RKO (cell line): ENCODE measurements at regions not wholly inside any gene's neighbourhood (a gene's known extent, or its start where the extent isn't known, plus 50 kb on each side); places are given as distances from the start of the nearest gene placed in this dataset.

ENCODE experiments used
- DNase-seq: peaks from one replicate; pipeline ENCODE4 v3.0.0-alpha.2; 2016; ENCODE audit warnings: low spot score

DNA sequence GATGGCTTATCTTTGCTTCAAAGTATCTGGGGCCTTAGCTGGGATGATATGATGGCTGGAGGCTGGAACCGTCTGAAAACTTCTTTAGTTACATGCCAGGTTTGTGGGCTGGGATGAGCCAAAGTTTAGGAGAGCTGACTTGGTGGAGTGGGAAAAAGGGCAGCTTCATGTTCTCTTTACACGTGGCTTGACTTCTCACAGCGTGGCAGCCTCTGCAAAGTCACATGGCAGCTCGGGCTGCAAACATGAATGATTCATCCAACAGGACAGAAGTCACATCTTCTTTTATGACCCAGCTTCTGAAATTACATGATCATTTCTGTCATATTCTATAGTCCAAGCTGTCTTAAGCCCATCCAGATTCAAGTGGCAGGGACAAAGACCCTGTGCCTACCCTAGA is 176.0 kb downstream of the OLFM4 start:
- DNase-seq, result no peak

DNA sequence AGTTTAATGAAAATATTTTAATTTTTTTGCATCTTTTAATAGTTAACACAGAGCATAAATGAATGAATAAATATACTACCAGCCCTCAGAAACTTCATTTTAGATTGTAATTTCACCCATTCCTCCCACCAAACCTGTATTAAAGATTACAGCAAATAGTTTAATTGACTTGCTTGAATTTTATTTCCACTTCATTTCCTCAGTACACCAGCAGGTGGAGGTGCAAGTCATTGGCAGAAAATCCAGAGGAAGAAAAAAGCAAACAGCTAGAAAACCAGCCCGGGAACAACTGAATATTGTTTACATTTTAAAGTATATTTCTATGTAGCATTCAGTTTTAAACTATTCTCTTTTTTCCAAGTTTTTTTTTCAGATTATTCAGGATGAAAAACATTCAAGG is 177.8 kb downstream of the OLFM4 start:
- DNase-seq, result peak; percentile 40

DNA sequence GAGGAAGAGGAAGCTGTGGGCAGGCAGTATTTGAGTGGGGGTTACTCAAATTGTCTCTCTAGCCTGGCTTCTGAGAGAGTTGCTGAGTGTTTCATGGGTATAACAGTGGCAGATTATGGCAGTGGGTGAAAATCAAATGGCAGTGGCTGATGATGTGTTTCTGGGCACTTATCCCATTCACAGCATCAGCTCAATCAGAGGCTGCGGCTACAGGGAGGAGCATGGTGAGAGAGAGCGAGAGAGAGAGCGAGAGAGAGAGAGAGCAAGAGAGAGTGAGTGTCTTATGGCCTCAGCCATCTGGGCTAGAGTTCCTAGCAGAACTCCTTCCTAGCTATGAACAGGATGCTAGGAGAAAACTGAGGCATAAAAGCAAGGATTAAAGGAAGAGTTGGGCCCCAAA is 178.9 kb downstream of the OLFM4 start:
- DNase-seq, result no peak

DNA sequence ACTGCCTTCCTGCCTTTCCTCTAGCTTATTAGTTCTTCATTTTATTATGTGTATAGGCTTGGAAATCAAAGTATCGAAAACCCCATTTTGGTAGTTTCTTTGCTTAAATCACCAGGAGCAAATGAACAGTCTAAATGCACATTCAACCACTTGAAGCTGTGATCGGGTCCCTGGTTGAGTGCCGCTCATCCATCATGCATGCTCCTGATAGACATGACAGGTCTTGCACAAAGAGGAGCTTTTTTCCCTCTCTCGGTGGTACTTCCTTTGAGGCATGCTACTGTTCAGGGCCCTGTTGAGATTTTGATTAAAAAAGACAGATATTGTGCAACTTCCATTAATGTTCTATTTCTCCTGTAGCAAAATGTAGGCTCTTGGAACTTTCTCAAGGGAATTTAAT is 185.8 kb downstream of the OLFM4 start:
- DNase-seq, result no peak

DNA sequence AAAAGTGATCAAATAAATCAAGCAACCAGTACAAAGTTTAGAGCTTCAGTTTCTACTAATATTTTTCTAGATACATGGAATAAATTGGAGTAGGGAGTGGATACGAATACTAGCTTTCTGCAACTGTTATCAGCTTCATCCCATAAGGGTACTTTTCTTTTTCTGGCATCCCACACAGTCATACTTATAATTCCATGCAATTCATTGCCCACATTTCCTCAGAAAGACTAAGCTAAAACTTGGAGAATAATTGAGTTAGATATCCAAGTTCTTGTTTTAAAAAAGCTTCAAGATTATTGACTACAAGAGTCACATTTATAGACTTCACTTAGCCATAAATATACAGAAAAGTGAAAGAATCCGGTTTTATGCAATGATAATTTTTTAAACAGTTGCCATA is 186.9 kb downstream of the OLFM4 start:
- no peak for DNase-seq

DNA sequence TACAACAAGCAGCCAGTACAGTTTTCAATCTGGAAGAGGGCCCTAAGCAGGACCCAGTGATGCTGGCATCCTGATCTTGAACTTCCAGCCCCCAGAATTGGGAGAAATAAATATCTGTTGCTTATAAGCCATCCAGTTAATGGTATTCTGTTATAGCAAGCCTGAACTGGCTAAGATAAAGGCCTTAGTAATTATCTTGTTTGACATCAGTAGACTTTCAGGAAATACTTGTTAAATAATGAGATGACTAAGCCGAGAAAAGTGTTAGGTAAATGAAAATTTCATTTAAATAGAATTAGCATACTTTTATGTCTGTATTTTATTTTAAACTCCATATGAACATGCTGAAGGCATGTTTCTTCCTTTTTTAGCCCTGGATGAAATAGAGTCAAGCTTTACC is 188.2 kb downstream of the OLFM4 start:
- DNase-seq, result no peak

DNA sequence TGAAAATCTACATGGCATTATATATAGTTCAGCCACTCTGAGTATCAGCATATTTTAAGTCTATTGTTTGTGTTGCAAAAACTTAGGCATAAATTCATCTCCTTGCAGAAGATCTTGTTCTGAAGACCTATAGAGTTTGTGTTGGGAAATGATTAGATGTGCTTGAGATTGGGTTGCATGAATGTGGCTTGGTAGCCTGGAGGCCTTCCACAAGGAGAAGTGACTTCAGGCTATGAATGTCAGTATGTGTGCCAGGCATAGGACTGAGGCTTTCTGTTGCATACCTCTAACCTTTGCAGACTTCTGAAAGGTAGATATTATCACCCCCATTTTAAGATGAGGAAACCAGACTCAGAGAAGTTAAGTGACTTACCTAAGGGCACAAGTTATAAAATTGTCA is 188.6 kb downstream of the OLFM4 start:
- no peak for DNase-seq

DNA sequence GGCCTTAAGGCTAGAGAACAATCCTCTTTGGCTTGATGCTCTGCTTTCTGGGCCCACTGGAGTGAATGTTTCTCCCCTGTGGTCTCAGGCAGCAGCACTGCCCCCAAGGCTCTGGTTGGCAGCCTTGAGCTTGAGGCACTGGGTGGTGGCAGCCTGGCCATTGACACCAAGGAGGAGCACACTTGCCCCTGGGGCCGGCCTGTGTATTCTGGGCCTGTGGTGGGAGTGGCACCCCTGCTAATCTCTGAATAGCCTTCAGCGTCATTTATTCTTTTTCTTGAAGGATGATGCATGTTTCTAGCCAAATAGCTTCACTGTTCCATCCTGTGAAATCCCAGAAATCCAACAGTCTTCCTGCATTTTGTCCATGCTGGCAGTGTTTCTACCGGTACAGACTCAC is 191.4 kb downstream of the OLFM4 start:
- DNase-seq, result no peak

DNA sequence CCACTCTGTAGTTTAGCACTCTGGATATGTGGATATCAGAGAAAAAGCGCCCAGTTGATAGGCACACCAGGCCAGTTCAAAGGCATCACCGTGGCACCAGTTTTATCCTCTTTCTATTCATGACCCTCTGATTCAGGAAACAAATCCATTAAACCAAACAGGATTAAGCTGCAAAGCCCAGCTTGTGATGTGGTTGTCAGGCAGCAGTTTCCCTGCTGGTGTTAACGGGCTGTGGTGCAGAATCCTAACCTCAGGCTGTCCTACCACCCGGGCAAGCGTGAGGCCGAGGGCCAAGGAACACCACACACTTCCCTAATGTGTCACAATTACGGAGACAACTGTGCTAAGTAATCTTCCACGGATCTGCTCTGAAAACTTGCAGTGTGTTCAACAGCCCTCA is 209.1 kb downstream of the OLFM4 start:
- no peak for DNase-seq

DNA sequence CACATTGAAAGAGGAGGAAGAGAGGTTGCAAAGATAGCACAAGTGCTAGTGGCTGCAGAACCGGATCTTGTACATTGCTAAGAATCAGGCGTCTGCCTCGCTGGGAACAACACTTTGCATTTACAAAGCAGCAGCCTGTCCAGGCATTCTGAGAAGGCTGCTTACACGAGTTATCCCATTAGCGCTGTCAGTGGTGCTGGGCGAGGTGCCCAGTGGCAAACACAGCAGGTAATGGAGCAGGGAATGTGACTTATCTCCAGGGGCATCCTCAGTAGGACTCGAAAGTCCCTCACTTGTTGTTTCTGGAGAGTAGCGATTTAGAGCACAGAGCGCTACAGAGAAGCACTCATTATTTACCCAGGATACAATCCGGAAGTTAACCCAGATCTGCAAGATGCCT is 209.6 kb downstream of the OLFM4 start:
- DNase-seq, result no peak

DNA sequence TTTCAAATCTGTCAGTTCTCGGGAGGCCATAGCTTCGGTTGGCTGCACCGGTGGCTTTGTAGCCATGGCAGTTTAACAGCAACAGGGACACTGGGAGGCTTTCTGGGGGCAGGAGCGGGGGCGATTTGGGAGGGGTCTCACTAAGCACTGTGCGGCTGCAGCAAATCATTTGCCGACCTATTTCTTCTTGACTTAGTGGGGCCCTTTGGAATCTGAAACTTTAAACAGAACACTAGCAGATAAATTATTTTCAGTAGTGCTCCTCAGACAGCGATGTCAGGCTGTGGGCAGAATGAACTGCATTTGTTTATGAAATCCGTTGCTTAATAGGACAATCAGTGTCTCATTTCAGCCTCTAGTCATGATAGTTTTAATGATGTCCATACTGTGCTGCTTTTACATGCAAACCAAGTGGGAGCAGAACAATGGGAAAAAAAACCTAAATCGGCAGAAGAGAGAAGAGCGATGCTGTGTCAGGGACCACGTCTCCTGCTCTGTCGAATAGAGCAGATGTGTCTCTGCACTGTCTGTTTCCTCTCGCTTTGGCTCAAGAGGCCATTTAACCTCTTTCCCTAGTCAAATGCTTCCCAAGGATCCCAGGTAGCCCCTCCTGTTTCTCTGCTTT is 211.9 kb downstream of the OLFM4 start:
- DNase-seq, result no peak

DNA sequence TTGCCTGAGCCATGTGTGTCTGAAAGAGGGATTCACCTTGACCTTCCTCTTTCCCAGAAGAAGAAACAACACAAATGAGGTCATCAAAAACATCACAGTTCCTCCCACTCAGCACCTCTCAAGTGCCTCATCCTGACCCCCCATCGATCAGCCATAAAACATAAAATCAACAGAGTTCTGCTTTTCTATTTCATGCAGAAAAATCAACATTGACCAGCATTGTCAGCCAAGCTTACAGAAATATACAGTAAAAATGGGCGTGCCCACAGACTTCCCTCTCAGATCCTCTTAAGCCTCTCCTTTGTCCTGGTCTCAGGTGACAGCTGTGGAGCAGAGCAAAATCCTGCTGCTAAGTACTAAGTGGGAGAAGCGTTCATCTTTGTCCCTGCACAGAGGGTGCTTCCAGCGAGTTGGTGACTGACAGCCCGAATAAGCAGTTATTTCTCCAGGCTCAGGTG is 213.3 kb downstream of the OLFM4 start:
- DNase-seq, result no peak

DNA sequence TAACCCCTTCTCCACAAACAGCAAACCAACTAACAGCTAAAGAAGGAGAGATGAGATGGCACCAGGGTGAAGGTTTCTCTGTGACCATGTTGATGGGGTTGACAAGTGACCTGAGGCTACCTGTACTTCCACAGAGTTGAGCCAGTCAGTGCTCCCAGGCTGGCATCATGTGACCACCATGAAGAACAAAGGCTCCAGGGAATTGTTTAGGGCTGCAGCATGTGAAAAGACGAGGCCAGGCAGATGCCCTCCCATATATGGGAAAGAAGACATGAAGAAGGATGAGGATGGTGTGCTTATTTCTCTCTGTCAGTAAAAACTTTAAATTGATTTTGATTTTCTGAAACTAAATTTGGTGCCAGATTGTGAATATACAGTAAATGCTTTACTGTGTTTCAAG is 220.6 kb downstream of the OLFM4 start:
- DNase-seq, result no peak

DNA sequence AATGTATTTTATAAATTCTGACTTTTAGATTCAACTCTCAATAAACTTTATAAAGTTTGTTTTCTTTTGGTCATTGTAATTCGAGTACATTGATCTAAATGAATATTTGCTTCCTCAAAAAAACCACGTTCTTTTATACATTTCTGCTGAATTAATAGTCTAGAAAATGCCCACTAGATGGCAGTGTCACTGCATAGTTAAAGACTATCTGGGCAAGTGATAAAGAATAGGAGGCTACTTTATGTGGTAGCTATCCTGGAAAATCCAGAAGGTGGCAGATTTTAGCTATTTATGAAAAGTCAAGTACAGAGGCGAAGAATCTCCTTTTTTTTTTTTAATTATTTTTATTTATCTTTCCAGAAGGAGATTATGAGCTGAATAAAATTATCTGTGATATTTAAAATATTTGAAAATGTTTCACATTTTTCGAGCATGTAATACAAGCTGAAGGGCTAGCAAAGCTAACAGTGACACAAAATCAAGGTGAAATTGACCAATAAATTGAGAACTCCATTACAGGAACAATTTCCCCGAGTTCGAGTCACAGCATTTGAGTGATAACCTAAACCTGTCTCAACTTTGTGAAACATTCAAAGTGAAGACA is 221.8 kb downstream of the OLFM4 start:
- peak; percentile 89 for DNase-seq

DNA sequence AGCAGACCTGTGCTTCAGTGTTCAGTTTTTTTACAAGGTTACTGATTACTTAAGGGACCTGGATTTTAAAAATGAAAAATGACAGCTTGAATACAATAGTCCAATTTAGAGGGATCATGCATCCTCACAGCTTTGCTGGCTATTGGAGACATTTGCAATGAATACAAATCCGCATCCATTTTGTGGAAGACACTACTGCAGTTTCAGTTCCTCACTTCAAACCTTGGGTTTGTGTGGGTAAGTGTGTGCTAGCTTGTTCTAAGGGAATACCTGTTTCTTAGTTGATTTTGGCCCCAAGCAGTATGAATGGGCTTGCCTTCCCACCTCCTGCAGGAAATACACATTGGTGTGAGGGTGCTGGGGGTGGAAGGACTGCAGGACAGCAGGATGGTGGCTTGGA is 222.4 kb downstream of the OLFM4 start:
- no peak for DNase-seq

DNA sequence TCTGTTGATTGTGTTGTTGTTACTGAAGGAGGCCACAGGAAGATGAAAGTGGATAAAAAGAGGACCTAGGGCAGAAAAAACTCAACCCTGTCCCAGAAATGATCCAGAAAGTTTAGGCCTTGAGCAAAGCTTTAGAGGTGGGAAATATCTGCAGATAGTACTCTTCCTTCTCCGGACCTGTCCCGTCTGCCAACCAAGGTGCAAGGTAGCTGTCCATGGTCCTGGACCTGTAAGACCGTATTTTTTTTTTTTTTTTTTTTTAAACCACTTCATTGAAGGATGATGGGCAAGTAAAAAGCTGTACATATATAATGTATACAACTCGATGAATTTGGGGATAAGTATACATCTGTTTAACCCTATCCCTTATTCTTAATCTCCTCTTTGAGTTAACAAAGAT is 225.9 kb downstream of the OLFM4 start:
- peak; percentile 24 for DNase-seq

DNA sequence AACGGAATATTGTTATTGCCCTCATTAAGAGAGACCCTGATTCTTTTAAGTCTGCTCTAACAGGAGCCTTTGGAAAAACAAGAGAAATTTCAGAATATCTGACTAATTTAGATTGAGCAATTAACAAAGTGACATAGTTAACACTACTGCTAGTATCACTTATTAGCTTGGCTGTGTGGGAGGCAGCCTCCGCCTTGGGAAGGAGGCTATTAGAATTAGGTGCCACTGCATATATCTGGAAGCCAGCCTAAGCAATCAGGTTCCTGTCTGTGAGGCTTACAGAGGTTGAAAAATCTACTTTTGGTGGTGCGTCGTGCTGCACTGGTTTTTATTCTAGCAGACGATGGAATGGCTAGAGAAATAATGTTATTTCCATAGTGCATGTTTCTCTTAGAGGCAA is 227.2 kb downstream of the OLFM4 start:
- DNase-seq, result no peak

DNA sequence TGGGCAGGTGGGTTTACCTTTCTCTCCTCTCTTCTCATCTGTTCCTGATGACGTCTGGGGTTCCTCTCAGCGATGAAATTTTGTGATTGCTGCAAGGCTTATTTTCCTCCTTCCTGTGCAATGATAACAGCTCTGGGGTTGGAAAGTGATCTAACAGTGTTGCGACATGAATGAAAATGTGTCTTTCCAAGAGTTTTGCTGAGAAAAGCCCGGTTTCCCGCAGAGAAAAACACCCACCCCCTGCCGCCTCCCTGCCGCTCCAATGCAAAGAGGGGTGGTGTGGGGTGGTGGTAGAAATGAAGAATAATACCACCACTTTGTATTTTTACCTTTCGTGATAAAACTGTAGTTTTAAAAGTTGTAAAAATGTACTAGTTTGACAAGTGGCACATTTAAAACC is 232.0 kb downstream of the OLFM4 start:
- no peak for DNase-seq

DNA sequence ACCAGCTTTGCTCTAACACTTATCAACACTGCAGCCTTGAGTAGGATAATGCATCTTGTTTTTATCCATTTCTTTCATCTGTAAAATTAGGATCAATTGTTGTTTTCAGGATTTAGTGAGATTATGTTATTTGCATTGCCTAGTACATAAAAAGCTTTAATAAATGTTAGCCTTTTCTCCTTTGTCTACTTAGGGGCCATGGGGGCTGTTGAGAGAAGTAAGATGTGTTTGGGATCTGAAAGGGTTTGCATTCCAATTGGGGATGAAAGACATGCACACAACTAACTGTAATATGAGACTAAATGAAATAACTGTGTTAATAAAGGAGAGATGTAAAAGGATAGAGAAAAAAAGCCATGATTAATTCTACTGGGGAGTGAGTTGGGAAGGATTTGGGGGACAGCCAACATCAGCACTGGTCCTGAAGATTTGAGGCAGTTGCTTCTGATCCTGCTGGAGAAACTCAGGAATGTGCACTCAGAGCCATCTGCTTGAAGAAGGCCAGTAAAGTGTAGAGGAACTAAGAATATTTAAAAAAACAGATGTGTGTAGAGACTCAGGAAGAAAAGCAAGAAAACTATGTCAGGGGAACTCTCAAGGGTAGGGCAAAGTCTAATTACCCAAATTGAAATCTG is 236.3 kb downstream of the OLFM4 start:
- DNase-seq, result no peak

DNA sequence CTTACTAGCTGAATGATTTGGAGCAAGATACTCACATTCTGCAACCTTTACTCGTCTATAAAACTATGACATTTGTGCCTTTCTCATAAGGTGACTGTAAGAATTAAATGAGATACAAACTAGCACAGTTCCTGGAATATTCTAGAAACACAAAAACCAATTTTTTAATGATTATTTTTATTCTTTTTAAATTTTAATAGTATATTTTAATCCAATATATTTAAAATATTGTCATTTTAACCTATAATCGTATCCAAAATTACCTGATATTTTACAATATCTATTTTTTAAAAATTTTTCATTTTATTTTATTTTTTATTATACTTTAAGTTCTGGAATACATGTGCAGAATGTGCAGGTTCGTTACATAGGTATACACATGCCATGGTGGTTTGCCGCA is 238.1 kb downstream of the OLFM4 start:
- no peak for DNase-seq

DNA sequence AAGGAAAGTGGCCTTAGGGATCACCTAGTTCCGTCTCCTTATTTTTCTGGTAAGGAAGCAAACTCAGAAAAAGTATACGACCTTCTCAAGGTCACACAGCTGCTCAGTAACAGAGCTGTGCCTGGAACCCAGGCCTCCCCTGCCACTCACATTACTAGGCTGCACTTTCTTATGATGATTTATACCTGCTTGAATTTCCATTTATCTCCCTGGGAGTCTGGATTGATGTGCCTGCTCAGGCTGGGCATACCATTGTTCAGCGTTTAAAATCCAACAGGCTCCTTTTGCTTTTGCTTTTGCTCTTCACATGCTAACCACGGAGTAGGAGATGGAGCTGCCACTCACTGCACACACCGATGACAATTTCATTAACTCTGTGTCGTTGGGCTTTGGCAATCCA is 241.0 kb downstream of the OLFM4 start:
- DNase-seq, result no peak

DNA sequence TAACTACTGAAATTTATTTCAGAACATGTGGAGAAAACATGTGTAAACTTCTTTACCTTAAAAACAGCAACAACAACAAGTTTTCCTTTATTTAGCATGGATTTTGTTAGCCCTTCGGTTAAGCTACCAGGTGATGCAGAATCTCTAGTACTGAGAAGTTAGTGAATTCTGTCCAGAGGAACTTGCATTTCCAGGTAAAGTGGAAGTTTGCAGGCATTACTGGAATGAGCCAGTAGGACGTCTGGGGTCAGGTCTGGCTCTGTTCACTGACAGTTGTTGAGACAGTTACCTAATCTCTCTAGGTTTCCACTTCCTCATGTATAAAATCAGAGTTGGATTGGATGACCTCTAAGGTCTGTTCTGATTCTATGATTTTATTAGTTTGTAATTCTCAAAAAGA is 244.3 kb downstream of the OLFM4 start:
- DNase-seq, result no peak

DNA sequence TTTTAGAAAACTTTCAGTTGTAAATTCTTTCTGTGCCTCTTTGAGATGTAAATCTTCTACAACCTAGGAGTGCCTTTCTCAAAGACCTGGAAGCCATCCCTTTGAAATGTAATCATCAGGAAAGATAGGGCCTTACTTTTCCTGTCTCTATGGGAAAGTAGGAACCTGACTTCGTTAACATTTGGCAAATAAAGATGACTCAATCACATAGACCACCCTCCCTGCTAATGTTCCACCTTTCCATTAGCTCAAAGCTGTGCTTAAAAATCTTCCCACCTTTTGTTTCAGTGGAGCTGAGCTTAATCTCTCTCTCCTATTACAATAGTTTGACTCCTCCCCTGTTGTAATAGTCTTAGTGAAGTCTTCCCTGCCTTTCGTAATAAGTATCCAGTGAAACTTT is 247.7 kb downstream of the OLFM4 start:
- no peak for DNase-seq

DNA sequence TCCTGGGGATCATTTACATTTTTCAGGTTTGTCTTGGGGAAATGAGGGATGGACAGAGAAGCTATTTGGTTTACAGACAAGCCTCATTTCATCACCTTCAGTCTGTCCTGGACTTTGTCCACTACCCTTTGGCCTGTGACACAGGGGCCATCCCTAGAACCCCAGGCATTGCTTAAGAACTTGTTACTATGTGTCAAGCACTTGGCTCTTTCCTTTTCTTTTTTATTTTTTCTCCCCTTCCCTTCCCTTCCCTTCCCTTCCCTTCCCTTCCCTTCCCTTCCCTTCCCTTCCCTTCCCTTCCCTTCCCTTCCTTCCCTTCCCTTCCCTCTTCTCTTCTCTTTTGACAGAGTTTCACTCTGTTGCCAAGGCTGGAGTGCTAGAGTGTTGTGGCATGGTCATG is 253.1 kb downstream of the OLFM4 start:
- DNase-seq, result no peak
